Esophagus squamous epithelium (tissue), 4 donors: ENCODE measurements at regions not wholly inside any gene's neighbourhood (a gene's known extent, or its start where the extent isn't known, plus 50 kb on each side); places are given as distances from the start of the nearest gene placed in this dataset.

Experiments
- POLR2A ChIP-seq, 4 donors: fragments of 450-650 bp; IDR thresholded peaks; one replicate each; pipeline ENCODE4 v1.6.1; 2017; ENCODE audit warnings: antibody characterized with exemption in 4 of 4, mild to moderate bottlenecking in 4 of 4, moderate library complexity in 3 of 4
- TF ChIP-seq, protein P1 (sequence below), 6 experiments: fragments of 450-650 bp in 4 of 6; fragments of 200-600 bp in 2 of 6; sonication (generic) in 2 of 6; IDR thresholded peaks; one replicate each; pipeline ENCODE4 v1.5.1; 2016 to 2019; ENCODE audit warnings: antibody characterized with exemption in 6 of 6, mild to moderate bottlenecking in 4 of 6, moderate library complexity in 4 of 6

DNA sequence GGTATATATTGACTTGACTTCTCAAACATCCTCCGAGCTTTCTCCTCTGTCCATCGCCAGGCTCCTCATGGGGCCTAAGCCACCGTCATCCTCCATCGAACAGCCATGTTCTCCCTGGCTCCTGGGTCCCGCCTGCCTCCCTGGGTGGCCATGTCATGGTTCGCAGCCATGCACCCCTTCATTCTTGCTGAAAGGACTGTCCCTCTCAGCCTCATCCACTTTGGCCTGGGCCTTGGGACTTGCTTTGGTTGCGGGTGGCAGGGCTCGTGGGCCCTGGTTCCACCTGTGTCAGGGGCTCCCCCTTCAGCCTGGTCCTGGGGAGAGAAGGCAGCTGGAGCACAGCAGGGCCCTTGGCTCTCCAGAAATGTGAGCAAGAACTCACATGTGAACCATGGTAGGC lies 183.8 kb downstream of the KATNAL1 start:
- TF ChIP-seq, protein P1, sequence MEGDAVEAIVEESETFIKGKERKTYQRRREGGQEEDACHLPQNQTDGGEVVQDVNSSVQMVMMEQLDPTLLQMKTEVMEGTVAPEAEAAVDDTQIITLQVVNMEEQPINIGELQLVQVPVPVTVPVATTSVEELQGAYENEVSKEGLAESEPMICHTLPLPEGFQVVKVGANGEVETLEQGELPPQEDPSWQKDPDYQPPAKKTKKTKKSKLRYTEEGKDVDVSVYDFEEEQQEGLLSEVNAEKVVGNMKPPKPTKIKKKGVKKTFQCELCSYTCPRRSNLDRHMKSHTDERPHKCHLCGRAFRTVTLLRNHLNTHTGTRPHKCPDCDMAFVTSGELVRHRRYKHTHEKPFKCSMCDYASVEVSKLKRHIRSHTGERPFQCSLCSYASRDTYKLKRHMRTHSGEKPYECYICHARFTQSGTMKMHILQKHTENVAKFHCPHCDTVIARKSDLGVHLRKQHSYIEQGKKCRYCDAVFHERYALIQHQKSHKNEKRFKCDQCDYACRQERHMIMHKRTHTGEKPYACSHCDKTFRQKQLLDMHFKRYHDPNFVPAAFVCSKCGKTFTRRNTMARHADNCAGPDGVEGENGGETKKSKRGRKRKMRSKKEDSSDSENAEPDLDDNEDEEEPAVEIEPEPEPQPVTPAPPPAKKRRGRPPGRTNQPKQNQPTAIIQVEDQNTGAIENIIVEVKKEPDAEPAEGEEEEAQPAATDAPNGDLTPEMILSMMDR (IDR thresholded peaks at IDR 0.05): no peak
- TF ChIP-seq POLR2A (IDR thresholded peaks at IDR 0.05): no peak
